Liver (tissue), 8 donors: ENCODE measurements at regions not wholly inside any gene's neighbourhood (a gene's known extent, or its start where the extent isn't known, plus 50 kb on each side); places are given as distances from the start of the nearest gene placed in this dataset.

Experiments used
- DNase-seq: peaks from one replicate; pipeline ENCODE4 v3.0.0-alpha.2; 2017; ENCODE audit warnings: low spot score
- H3K27ac ChIP-seq, 2 donors: one replicate each; pipeline ENCODE4 v1.7.0; 2013; ENCODE audit warnings: inconsistent platforms in 2 of 2, low read length in 2 of 2, control low read depth in 1 of 2, low read depth in 1 of 2, mild to moderate bottlenecking in 1 of 2
- H3K27me3 ChIP-seq, 4 donors: one replicate each; pipeline versions ENCODE4 v1.6.1 to v1.7.0; 2013; ENCODE audit warnings: low read length in 3 of 4, inconsistent platforms in 1 of 4, mild to moderate bottlenecking in 1 of 4, moderate library complexity in 1 of 4; ENCODE audit not compliant: control insufficient read depth in 4 of 4, insufficient read depth in 4 of 4
- H3K36me3 ChIP-seq, 4 donors: one replicate each; pipeline versions ENCODE4 v1.6.1 to v1.7.0; 2013; ENCODE audit warnings: low read length in 3 of 4, mild to moderate bottlenecking in 3 of 4, low read depth in 1 of 4, moderate library complexity in 1 of 4; ENCODE audit not compliant: control insufficient read depth in 4 of 4, insufficient read depth in 3 of 4
- H3K4me1 ChIP-seq, 4 donors: one replicate each; pipeline versions ENCODE4 v1.6.1 to v1.7.0; 2013; ENCODE audit warnings: low read length in 3 of 4, mild to moderate bottlenecking in 3 of 4, moderate library complexity in 1 of 4; ENCODE audit not compliant: control insufficient read depth in 4 of 4, insufficient read depth in 4 of 4
- H3K4me3 ChIP-seq, 3 donors: one replicate each; pipeline versions ENCODE4 v1.6.1 to v1.7.0; 2013; ENCODE audit warnings: low read length in 3 of 3, control low read depth in 1 of 3, low read depth in 1 of 3, mild to moderate bottlenecking in 1 of 3
- H3K9ac ChIP-seq, 2 donors: one replicate each; pipeline ENCODE4 v1.7.0; 2013; ENCODE audit warnings: low read length in 2 of 2, mild to moderate bottlenecking in 2 of 2, moderate library complexity in 2 of 2, control low read depth in 1 of 2, low read depth in 1 of 2
- H3K9me3 ChIP-seq, 4 donors: one replicate each; pipeline versions ENCODE4 v1.6.1 to v1.7.0; 2013; ENCODE audit warnings: low read length in 3 of 4; ENCODE audit not compliant: control insufficient read depth in 4 of 4
- CTCF ChIP-seq: fragments of 150-350 bp; IDR thresholded peaks from 2 replicates; pipeline ENCODE4 v1.5.1; 2017; ENCODE audit warnings: improper control_type of control experiment, low read depth, low read length; ENCODE audit not compliant: missing input control
- EGR1 ChIP-seq, 2 donors: IDR thresholded peaks; 2 replicates each; pipeline ENCODE4 v1.6.1; 2016 to 2018; ENCODE audit warnings: antibody characterized with exemption in 2 of 2, low read depth in 2 of 2
- FOXA1 ChIP-seq: IDR thresholded peaks from 2 replicates; pipeline ENCODE4 v1.6.1; 2016; ENCODE audit warnings: antibody characterized with exemption
- FOXA2 ChIP-seq: IDR thresholded peaks from 2 replicates; pipeline ENCODE4 v1.6.1; 2016; ENCODE audit warnings: antibody characterized with exemption
- HNF4A ChIP-seq, 2 donors: conservative IDR thresholded peaks; 2 replicates each; pipeline ENCODE4 v1.6.1; 2016; ENCODE audit warnings: antibody characterized with exemption in 2 of 2, mild to moderate bottlenecking in 2 of 2
- HNF4G ChIP-seq: IDR thresholded peaks from 2 replicates; pipeline ENCODE4 v1.6.1; 2016; ENCODE audit warnings: antibody characterized with exemption
- REST ChIP-seq: IDR thresholded peaks from 2 replicates; pipeline ENCODE4 v1.6.1; 2016; ENCODE audit warnings: antibody characterized with exemption, mild to moderate bottlenecking
- SP1 ChIP-seq: IDR thresholded peaks from 2 replicates; pipeline ENCODE4 v1.6.1; 2018; ENCODE audit warnings: antibody characterized with exemption, mild to moderate bottlenecking
- TAF1 ChIP-seq: conservative IDR thresholded peaks from 2 replicates; pipeline ENCODE4 v1.6.1; 2016; ENCODE audit warnings: antibody characterized with exemption, mild to moderate bottlenecking
- YY1 ChIP-seq: IDR thresholded peaks from 2 replicates; pipeline ENCODE4 v1.6.1; 2016; ENCODE audit warnings: antibody characterized with exemption, mild to moderate bottlenecking
- ZBTB33 ChIP-seq: IDR thresholded peaks from 2 replicates; pipeline ENCODE4 v1.6.1; 2016; ENCODE audit warnings: antibody characterized with exemption
- WGBS: extraction: QIAGEN DNeasy Blood & Tissue Kit; methylation state at CpG from one replicate; pipeline ENCODE4 v1.1.7; 2013; 5-methylcytosine and 5-hydroxymethylcytosine counted together
- TF ChIP-seq, protein P1 (sequence below): IDR thresholded peaks from 2 replicates; pipeline ENCODE4 v1.6.1; 2016; ENCODE audit warnings: antibody characterized with exemption
- TF ChIP-seq, protein P2 (sequence below): IDR thresholded peaks from 2 replicates; pipeline ENCODE4 v1.6.1; 2016; ENCODE audit warnings: antibody characterized with exemption
- donor health status: healthy.
- donor health status: healthy.
- donor health status: healthy.
- donor health status: healthy.
- donor health status: healthy.

- WGBS = 87% methylated on average over 1 of the region's 1 CpG
- H3K4me1 ChIP-seq = no peaks in the 10 kb centered on the region
- no peak overlapping the region for H3K27ac ChIP-seq
- no peaks in the 10 kb centered on the region for H3K36me3 ChIP-seq
- no peaks in the 10 kb centered on the region for H3K27me3 ChIP-seq
- no peak for DNase-seq
- no peaks in the 10 kb centered on the region for H3K9me3 ChIP-seq
- no peak overlapping the region for H3K4me3 ChIP-seq
- no peak overlapping the region for H3K9ac ChIP-seq
- TF ChIP-seq HNF4A (conservative IDR thresholded peaks at IDR 0.05) = no peak
- no peak for TF ChIP-seq FOXA2
- TF ChIP-seq, protein P1, sequence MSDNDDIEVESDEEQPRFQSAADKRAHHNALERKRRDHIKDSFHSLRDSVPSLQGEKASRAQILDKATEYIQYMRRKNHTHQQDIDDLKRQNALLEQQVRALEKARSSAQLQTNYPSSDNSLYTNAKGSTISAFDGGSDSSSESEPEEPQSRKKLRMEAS = no peak
- no peak for TF ChIP-seq FOXA1
- no peak for TF ChIP-seq SP1
- no peak for TF ChIP-seq EGR1 (IDR thresholded peaks at IDR 0.05; ENCODE audit: low read depth in 2 of 2)
- TF ChIP-seq HNF4G = no peak
Observed at GRCh38 chr2:183925281-183925680, 673.0 kb upstream of the ZNF804A start.

- H3K9me3 ChIP-seq = no peaks in the 10 kb centered on the region
- H3K27ac ChIP-seq = no peak overlapping the region
- H3K36me3 ChIP-seq = no peaks in the 10 kb centered on the region
- DNase-seq = no peak
- WGBS = 77% methylated on average over 1 of the region's 1 CpG
- no peaks in the 10 kb centered on the region for H3K4me1 ChIP-seq
- TF ChIP-seq FOXA1 = no peak
- no peak for TF ChIP-seq REST
- TF ChIP-seq HNF4G = no peak
- no peak overlapping the region for H3K9ac ChIP-seq
- no peaks in the 10 kb centered on the region for H3K27me3 ChIP-seq
- H3K4me3 ChIP-seq = no peak overlapping the region
Observed at GRCh38 chr2:183926433-183926832, 671.9 kb upstream of the ZNF804A start.

DNA sequence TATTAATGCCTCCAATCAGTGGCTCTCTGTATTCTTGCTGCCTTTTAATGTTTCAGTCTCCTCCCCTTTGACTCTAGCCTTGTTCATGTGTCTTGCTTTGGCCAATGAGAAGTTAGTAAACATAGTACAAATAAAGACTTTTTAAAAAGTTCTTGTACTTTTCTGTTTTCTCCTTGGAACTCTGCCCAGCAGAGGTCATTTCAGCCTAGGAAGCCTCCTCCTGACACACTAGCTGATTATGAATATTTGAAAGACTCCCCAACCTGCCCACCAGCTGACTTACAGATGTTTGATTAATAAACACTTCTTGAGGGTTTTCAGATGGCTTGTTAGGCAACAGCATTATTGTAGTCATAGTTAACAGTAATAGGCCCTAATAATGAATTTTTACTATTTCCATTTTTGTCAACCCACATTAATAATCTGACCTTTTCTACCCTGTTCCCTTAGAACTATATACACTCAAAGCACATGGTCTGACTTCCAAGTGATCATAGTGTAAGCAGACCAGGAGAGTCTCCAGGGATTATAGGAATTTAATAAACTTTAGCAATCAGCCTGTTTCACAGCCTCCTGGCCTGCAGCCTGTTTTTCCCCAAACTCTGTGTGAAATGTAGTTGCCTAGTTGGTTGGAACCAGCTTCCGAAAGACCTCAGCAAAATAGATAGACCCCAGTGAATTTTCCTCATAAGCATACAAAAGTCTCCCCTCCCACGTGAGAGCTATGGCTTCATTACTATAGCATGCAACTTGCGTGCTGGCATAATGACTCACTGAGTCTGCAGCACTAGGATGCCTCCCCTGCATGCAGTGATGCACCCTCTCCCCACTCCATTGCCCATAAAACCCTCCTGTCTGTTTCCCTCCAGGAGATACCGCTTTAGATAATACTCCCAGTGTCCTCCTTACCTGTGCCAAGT is 670.7 kb upstream of the ZNF804A start:
- H3K9ac ChIP-seq = no peak overlapping the region
- no peaks in the 10 kb centered on the region for H3K9me3 ChIP-seq
- H3K27me3 ChIP-seq = no peaks in the 10 kb centered on the region
- no peaks in the 10 kb centered on the region for H3K36me3 ChIP-seq
- no peak overlapping the region for H3K27ac ChIP-seq
- no peaks in the 10 kb centered on the region for H3K4me1 ChIP-seq
- 72% methylated on average over 4 of the region's 4 CpGs for WGBS
- DNase-seq = no peak
- H3K4me3 ChIP-seq = no peak overlapping the region
- TF ChIP-seq, protein P2, sequence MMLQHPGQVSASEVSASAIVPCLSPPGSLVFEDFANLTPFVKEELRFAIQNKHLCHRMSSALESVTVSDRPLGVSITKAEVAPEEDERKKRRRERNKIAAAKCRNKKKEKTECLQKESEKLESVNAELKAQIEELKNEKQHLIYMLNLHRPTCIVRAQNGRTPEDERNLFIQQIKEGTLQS = no peak
- TF ChIP-seq HNF4G (no peak), ZBTB33 (no peak), TAF1 (no peak), CTCF (no peak), HNF4A (conservative IDR thresholded peaks at IDR 0.05) (no peak), FOXA1 (no peak), YY1 (no peak), REST (no peak), EGR1 (IDR thresholded peaks at IDR 0.05; ENCODE audit: low read depth in 2 of 2) (no peak), SP1 (no peak)
- TF ChIP-seq, protein P1 = no peak
